ENCODE measurements at regions not wholly inside any gene's neighbourhood (a gene's known extent, or its start where the extent isn't known, plus 50 kb on each side); places are given as distances from the start of the nearest gene placed in this dataset.
"Not testable (repeated sequence)": the region's sequence is repeated elsewhere in the genome, so short reads cannot be mapped to it uniquely, and the experiment has no call there.

DNA sequence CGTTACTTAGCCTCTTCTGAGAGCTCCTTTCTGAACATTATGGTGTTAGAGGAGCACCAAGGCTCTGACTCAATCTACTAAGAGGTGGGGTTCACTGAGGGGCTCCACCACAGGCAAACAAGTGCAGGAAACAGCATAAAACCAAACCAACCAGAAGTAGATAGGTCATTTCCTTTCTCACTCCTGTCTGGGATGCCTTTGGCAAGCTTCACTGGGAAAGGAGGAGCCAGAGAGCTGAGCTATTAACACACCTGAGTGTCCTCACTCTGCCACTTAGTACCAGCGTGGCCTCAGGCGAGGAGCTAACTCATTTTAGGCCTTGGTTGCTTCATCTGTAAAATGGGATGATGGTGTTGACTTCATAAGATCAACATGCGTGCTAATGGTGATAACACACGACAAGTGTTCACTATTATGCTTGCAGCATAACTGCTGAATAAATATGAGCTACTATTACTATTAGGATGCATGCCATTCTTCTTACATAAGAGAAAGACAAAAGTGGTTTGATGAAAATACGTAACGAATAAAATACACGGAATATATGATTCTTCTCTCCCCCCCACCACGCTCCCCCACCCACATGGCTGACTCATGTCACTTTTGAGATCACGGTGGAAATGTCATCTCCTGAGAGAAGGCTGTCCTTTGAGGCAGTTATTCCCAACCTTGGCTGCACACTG, 185.4 kb downstream of the BCAS1 start:
- TF ChIP-seq, protein P1, sequence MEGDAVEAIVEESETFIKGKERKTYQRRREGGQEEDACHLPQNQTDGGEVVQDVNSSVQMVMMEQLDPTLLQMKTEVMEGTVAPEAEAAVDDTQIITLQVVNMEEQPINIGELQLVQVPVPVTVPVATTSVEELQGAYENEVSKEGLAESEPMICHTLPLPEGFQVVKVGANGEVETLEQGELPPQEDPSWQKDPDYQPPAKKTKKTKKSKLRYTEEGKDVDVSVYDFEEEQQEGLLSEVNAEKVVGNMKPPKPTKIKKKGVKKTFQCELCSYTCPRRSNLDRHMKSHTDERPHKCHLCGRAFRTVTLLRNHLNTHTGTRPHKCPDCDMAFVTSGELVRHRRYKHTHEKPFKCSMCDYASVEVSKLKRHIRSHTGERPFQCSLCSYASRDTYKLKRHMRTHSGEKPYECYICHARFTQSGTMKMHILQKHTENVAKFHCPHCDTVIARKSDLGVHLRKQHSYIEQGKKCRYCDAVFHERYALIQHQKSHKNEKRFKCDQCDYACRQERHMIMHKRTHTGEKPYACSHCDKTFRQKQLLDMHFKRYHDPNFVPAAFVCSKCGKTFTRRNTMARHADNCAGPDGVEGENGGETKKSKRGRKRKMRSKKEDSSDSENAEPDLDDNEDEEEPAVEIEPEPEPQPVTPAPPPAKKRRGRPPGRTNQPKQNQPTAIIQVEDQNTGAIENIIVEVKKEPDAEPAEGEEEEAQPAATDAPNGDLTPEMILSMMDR (conservative IDR thresholded peaks at IDR 0.05; ENCODE audit: low read depth, low read length): no peak
- H3K4me3 ChIP-seq (ENCODE audit: low read depth, low read length): no peak overlapping the region
- DNase-seq (ENCODE audit: low read depth): no peak

DNA sequence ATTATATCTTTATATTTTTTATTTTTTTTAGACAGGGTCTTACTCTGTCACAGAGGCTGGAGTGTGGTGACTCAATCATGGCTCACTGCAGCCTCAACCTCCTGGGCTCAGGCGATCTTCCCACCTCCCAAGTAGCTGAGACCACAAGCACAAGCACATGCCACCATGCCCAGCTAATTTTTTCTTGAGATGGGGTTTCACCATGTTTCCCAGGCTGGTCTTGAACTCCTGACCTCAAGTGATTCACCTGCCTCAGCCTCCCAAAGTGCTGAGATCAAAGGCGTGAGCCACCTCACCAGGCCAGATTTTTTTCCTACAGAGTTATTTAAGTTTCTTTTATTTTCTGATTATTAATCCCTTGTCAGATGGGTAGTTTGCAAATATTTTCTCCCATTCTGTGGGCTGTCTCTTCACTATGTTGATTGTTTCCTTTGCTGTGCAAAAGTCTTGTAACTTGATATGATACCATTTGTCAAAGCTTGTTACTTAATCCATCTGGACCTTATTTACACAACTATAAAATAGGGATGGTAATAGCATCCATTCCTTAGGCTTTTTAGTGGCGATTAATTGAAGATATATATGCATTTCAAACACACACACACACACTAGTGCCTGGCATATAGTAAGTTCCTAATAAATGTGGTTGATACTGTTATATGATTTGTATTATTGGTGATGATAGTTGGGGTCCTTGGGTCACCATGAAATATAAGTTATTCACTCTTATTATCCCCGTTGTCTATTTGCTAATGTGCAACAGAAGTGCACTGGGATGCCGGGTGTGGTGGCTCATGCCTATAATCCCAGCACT, 187.1 kb downstream of the BCAS1 start:
- TF ChIP-seq, protein P1 (conservative IDR thresholded peaks at IDR 0.05; ENCODE audit: low read depth, low read length): no peak
- no peak for DNase-seq (ENCODE audit: low read depth)
- no peak overlapping the region for H3K4me3 ChIP-seq (ENCODE audit: low read depth, low read length)

DNA sequence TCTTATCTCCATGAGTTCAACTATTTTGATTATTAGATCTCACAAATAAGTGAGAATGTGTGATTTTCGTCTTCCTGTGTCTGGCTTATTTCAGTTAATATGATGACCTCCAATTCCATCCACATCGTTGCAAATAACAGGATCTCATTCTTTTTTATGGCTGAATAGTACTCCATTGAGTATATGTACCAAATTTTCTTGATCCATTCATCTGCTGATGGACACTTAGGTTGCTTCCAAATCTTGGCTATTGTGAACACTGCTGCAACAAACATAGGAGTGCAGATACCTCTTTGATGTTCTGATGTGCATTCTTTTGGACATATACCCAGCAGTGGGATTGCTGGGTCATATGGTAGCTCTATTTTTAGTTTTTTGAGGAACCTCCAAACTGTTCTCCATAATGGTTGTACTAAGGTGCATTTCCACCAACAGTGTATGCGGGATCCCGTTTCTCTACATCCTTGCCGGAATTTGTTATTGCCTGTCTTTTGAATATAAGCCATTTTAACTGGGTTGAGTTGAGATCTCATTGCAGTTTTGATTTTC, 187.9 kb downstream of the BCAS1 start:
- H3K4me3 ChIP-seq (ENCODE audit: low read depth, low read length); DNase-seq (ENCODE audit: low read depth): not testable (repeated sequence)

DNA sequence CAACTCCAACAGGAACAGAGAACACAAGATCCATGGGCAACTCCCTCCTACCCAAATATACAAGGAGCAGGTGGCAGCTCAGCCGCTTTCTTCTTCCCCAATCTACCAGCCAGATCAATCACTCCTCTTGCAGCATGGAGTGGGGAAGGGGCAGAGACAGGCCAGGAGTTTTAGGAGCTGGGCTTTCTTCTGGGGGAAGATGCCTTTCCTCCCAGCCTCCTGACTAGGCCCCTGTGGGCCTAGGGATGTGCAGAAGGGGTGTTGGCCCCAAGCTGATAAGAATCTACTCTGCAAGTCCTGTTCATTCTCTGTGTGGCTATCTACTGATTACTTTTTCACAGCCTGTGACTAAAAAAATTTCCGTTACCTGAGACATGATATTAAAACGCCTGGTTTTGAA, 189.0 kb downstream of the BCAS1 start:
- no peak for DNase-seq (ENCODE audit: low read depth)
- no peak overlapping the region for H3K4me3 ChIP-seq (ENCODE audit: low read depth, low read length)
- TF ChIP-seq, protein P1 (conservative IDR thresholded peaks at IDR 0.05; ENCODE audit: low read depth, low read length): no peak

DNA sequence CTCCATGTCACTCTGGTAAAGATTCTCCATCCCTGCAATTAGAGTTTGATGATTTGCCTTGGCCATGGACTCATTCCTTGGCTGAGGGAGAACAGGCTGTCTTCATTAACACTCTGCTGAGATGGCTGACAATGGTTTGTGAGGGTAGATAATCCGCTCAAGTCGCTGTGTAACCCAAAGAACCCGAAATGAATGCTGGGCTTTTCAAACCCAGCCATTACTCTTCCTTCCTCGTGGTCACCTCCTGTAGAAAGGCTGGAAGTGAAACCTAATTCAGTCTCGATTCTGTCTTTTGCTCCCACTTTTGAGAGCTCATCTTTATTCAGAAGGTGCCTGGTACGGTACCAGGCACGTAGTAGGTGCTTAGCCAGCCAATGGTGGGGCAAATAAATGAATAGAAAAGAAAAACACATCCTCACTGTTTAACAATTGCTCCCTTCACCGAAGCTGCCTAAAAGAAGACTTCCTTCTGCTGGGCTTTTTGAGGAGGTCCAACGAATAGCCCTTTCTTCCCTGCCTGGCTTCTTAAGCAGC, 190.2 kb downstream of the BCAS1 start:
- H3K4me3 ChIP-seq (ENCODE audit: low read depth, low read length): no peak overlapping the region
- TF ChIP-seq, protein P1 (conservative IDR thresholded peaks at IDR 0.05; ENCODE audit: low read depth, low read length): no peak
- DNase-seq (ENCODE audit: low read depth): no peak

DNA sequence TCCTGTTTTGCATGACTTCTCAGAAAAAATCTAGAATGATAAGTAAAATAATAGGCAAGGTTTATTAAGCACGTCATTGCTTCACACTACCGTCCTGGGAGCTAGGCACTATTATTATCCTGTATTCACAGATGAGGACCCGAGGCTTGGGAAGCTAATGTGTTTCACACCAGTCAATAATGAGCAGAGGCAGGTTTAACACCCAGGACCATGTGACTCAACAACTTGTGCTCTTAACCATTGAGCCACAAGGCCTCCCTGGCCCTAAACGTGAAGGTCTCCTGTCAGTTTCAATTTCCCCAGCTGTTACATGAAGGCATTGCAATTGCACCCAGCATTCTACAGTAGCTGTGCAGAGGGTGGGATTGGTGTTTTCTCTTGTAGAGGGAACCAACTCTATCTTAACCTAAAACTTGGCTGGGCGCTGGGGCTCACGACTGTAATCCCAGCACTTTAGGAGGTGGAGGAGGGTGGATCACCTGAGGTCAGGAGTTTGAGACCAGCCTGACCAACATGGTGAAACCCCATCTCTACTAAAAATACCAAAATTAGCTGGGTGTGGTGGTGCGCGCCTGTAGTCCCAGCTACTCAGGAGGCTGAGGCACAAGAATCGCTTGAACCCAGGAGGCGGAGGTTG, 191.2 kb downstream of the BCAS1 start:
- no peak for DNase-seq (ENCODE audit: low read depth)
- H3K4me3 ChIP-seq (ENCODE audit: low read depth, low read length): no peak overlapping the region
- TF ChIP-seq, protein P1 (conservative IDR thresholded peaks at IDR 0.05; ENCODE audit: low read depth, low read length): no peak

Data from choroid plexus epithelial cell (primary cell).